Right renal pelvis (tissue), 4 donors: ENCODE measurements at regions not wholly inside any gene's neighbourhood (a gene's known extent, or its start where the extent isn't known, plus 50 kb on each side); places are given as distances from the start of the nearest gene placed in this dataset.
"Not testable (repeated sequence)": the region's sequence is repeated elsewhere in the genome, so short reads cannot be mapped to it uniquely, and the experiment has no call there.

Source experiments
- DNase-seq, 4 donors: peaks; one replicate each; pipeline ENCODE4 v3.0.0-alpha.2; 2013; ENCODE audit warnings: low read depth in 4 of 4, low spot score in 3 of 4, missing footprints in 1 of 4

DNA sequence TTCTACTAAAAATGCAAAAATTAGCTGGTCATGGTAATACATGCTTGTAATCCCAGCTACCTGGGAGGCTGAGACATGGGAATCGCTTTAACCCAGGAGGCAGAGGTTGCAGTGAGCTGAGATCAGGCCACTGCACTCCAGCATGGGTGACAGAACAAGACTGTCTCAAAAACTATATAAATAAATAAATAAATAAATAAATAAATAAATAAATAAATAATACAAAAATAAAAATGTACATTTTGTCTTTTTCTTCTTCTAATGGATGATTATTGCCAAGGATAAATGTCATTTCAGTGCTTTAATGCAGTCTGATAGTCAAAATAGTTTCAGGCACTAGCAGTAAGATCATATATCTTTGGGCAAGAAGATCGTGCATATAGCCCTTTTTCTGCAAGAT, 727.6 kb upstream of the SEMA3D start:
- DNase-seq: no peak

DNA sequence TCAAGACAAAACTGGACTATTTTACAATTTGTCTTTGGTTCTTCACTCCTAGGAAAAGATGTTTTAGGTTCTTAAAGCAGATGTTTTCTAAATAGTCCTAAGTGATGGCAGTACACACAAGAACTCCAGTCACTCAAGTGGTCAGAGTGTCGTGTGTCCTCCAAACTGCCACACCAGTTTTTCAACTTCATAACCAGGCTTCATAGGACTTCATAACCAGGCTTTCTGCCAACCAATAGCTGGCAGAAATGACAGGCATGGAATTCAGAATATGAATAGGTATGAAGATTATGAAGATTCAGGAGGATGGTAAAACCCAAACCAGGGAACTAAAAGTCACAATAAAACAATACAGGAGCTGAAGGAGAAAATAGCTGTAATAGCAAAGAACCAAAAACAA, 721.2 kb upstream of the SEMA3D start:
- no peak for DNase-seq

DNA sequence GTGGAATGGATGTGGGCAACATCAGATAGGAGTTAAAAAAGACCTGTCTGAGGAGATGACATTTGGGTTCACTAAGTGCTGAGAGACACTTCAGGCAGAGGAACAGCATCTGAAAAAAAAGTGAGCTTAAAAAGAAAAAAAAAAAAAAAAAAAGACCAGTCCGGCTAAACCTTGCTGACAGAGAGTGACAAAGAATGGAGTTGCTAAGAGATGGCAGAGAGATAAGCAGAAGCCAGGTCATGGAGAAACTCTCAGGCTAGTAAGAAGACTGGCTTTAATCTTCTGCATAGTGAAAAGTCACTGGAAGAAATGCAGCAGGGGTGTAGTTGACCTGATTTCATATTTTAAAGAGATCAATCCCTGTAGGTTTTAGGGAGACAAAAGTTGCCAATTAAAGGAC, 711.1 kb upstream of the SEMA3D start:
- no peak for DNase-seq

DNA sequence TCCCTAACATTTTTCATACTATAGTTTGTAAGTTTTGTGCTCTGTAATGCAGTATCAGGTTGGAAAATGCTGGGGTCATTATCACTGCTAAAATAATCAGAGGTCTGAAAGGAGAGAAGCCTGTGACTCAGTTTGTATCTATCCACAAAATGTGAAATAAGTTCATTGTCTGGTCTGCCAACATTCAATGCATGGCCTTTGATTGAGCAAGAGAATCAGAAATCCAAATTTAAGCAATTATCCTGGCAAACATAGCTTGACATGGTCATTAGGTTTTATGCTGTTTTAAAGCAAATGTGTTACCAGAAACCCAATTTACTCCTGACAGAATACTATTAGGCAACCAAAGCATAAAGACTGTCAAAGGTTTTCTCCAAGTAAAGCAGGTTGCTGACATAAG, 709.7 kb upstream of the SEMA3D start:
- DNase-seq: no peak

GRCh38 chr7:85895835-85896234, 709.0 kb upstream of the SEMA3D start:
- DNase-seq: no peak

DNA sequence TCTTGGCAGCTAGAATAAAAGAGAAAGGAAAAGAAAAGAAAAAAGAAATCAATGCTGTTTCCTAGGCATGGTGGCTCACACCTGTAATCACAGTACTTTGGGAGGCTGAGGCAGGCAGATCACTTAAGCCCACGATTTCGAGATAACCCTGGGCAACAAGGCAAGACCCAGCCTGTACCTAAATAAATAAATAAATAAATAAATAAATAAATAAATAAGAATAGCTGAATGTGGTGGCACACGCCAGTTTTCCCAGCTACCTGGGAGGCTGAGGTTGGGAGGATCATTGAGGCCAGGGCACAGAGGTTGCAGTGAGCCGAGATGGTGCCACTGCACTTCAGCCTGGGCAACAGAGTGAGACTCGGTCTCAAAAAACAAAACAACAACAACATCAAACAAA, 705.0 kb upstream of the SEMA3D start:
- not testable (repeated sequence) for DNase-seq

DNA sequence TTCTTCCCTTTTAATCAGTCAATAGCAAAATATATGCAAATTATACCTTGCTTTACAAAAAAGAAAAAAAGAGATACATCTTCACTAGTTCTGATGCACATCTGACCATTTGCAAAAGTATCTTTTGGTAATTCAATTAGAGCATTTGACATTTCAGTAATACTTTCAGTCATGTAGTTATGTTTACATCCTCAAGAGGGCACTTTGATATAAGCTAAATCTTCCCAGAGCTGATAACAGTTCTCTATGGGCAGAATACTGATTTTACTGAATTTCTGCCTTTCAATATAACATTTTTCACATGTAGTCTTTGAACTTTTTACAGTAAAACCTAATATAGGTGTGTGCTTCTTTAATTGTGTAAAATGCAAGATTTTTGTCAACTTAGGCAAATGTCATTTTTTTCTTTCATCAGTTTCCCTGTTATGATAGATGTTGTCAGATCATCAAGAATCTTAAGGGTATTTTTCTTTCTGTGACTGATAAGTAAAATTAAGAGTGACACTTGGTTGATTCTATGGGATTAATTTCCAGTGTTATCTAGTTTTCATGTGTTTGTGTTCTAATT, 703.5 kb upstream of the SEMA3D start:
- peak in 1 of 4 donors; percentile 9 for DNase-seq

- no peak for DNase-seq
Observed at GRCh38 chr7:85887133-85887532, 700.3 kb upstream of the SEMA3D start.

- DNase-seq: no peak
Observed at GRCh38 chr7:85882335-85882734, 695.5 kb upstream of the SEMA3D start.

DNA sequence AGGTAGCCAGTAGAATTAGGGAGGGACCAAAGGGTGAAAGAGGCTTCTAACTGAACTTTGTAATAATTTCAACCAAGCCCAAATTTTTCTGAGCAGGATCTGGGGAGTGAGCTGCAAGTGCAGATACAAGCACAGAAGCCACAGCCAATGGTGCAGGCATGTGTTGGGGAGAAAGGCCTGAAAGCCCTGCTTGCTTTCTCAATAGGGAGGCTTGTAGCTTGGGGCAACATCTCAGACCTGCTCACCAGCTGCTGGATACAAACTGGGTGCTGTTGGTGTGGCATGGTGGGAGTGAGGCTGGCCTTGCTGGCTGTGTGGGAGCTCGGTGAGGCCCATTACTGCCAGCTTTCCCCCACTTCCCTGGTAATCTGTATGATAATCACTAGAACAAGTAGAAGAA, 688.5 kb upstream of the SEMA3D start:
- no peak for DNase-seq

DNA sequence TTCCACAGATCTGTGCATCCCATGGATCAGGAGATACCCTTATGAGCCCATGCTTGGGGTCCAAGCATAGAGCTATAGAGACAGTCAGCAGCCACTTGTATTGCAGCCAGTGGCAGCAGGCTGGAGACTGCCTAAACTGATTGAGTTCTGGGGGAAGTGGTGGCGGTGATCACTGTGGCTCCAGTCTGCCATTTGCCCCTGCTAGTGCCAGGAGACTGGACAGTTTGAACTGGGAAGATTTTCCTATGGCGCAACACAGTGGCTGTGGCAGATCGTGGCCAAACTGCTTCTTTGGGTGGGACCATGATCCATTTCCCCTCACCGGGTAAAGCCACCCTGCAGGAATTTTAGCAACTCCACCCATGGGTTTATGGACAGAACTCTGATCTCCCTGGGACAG, 679.7 kb upstream of the SEMA3D start:
- no peak for DNase-seq

GRCh38 chr7:85851571-85852193, 664.8 kb upstream of the SEMA3D start:
- DNase-seq: peak in 1 of 4 donors; percentile 3

DNA sequence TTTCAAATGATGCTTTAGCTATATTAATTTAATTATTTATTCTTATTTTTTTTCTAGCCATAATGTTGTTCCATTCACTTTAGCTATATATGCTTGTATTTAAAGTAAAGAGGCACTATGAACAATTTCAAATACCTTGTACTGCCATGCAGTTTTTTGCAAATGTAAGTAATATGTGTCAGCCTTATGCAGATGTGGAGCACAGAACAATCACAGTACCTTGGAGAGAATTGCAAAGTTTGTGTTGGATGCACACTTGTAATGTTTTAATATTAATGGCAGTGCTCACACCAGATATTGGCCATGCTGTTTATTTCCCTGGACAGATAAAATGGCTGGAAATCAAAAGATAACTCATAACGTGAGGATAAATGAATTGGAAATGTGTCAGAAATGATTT, 663.5 kb upstream of the SEMA3D start:
- DNase-seq: no peak

DNA sequence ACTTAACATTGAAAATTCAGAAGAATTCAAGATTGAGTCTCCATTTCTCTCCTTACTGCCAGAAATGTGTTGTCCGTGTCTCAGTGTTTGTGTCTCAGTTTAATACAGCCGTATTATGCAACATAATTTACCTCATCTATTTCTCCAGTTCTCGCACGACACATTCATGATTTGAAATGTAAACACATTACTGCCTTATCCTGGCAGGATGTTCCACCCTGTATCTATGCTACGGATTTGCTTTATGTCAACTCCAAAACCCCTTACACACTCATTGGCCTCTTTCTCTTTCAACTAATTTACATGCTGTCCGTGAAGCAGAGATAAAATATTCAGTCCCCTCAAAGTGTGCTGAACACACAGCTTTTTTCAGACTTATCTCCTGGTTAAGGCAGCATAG, 653.7 kb upstream of the SEMA3D start:
- DNase-seq: no peak

DNA sequence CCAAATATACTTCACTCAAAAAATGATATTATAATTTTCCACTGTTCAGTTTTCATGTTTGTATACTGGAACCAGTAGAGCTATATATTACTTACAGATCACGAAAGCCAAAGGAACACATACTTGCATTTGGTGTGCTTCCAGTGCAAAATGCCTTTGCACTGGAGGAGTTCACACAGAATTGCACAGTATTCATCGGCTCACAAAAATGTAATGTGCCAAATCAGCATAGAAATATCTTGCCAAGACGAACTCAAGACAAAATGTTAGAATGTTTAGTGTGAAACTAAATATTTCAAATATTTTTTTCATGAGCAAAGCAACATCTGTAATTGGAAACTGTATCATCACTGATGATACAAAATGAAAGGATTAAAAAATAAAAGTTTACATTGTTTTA, 646.2 kb upstream of the SEMA3D start:
- no peak for DNase-seq

DNA sequence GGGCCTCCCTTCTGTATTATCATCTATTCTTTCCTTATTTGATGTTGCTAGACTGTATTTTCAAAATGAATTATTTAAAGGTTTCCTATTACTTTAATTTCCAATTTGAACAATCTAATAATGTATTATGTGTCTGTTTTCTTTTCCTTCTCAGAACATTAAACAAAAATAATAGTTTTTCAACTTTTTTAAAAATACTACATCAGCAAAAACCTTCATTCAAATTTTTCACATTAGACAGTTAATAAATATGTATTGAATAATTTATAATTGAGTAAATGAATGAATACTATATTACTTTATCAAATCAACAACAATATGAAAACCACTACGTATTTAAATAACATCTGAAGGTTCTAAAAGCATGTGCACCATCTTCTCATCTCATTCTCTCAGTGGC, 644.1 kb upstream of the SEMA3D start:
- no peak for DNase-seq

DNA sequence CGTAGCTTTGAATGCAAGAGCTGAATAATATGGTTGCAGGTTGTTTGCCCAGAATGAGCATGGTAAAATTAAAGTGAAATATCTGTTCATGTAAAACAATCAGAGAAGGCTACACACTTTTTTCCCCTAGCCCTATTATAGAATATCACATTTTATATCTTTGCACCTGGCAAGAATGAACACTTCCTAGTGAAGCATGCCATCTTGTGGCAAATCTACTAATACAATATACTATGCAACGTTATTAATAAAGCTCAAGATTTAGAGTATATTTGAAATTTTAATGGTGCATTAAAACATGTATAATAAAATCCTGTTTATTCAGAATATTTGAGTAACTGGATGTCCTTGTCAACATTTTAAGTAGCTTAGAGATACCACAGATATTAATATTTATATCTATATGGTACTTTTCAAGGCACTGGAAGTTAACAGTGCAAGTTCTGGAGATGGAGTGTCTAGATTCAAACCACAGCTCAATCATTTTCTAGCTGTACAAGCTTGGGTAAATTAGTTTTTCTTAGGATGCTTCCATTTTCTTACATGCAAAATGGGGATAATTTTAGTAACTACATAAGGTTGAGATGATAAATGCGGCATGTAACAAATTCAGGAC, 643.1 kb upstream of the SEMA3D start:
- peak in 1 of 4 donors; percentile 1 for DNase-seq

DNA sequence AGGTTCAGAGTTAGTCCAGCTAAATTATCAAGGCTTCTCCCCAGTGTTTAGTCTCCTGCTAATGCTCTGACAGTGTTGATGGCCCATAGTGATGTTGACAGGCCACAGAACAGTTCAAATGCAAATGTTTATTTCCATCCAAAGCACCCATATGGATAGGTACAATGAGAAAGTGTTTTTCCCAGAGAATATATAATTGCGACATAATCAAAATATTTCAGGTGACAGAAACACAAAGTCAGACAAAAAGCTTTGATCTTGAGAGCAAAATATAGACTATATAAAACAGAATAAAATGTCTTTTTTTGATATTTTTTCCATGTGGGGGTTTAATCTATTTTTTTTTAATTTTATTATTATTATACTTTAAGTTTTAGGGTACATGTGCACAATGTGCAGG, 642.3 kb upstream of the SEMA3D start:
- DNase-seq: no peak

GRCh38 chr7:85828614-85829013, 641.8 kb upstream of the SEMA3D start:
- no peak for DNase-seq

GRCh38 chr7:85823396-85824080, 636.7 kb upstream of the SEMA3D start:
- no peak for DNase-seq

- no peak for DNase-seq
Observed at GRCh38 chr7:85821926-85822325, 635.1 kb upstream of the SEMA3D start.
